Peyer's patch (tissue), 4 donors: ENCODE measurements at regions not wholly inside any gene's neighbourhood (a gene's known extent, or its start where the extent isn't known, plus 50 kb on each side); places are given as distances from the start of the nearest gene placed in this dataset.

ENCODE experiments used
- DNase-seq, 3 donors: peaks; one replicate each; pipeline ENCODE4 v3.0.0-alpha.2; 2017 to 2019
- H3K27ac ChIP-seq, 4 donors: fragments of 200-600 bp; sonication (generic); one replicate each; pipeline ENCODE4 v1.5.1; 2016 to 2019
- H3K27me3 ChIP-seq, 2 donors: fragments of 200-600 bp; sonication (generic); one replicate each; pipeline ENCODE4 v1.5.1; 2019
- H3K36me3 ChIP-seq, 3 donors: fragments of 200-600 bp; sonication (generic); one replicate each; pipeline ENCODE4 v1.5.1; 2016 to 2019
- H3K4me1 ChIP-seq, 4 donors: fragments of 200-600 bp; sonication (generic); one replicate each; pipeline ENCODE4 v1.5.1; 2016 to 2019
- H3K4me3 ChIP-seq, 4 donors: fragments of 200-600 bp; sonication (generic); 1 replicate in 3 of 4; 2 replicates in 1 of 4; pipeline ENCODE4 v1.5.1; 2016 to 2019; ENCODE audit warnings: mild to moderate bottlenecking in 1 of 4
- H3K9me3 ChIP-seq, 4 donors: fragments of 200-600 bp; sonication (generic); one replicate each; pipeline ENCODE4 v1.5.1; 2016 to 2019; ENCODE audit warnings: mild to moderate bottlenecking in 1 of 4
- POLR2A ChIP-seq, 2 donors: fragments of 450-650 bp; IDR thresholded peaks; one replicate each; pipeline ENCODE4 v1.5.1; 2017; ENCODE audit warnings: antibody characterized with exemption in 2 of 2, mild to moderate bottlenecking in 2 of 2, moderate library complexity in 2 of 2
- TF ChIP-seq, protein P1 (sequence below), 6 experiments: fragments of 450-650 bp in 4 of 6; fragments of 200-600 bp in 2 of 6; sonication (generic) in 1 of 6; IDR thresholded peaks; one replicate each; pipeline ENCODE4 v1.5.1; 2017 to 2019; ENCODE audit warnings: antibody characterized with exemption in 6 of 6, mild to moderate bottlenecking in 3 of 6, moderate library complexity in 1 of 6

DNA sequence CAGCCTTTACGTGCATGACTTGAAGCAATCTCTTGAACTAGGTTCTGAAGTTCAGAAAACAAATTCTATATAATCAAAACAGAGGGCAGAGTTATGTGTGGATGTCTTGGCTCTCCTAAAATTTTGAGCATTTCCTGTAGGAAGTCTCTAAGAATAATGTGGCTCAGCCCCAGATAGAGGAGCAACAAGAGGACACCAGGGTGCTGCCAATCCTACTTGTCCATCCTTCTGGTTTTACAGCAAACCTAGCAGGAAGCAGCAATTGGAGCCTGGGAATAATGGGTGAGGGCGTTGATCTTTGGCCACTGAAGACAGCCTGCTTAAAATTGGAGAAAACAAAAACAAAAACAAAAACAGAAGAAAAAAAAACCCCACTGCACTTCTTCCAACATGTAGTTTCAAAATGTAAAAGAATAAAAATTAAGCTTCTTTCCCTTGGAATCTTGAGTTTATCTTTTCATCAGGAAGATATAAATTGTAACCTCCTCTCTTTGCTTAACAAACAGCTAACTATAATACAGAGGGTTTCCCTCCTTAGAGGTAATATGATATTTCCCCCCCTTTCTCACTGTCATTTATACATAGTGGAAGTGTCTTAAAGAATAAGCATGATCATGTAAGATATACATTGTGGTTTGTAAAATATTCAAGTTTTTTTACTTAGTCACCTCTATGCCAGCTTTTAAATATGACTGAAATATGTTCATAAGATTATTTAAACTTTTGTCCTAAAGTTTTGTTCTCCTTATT lies 130.6 kb downstream of the FBXO8 start:
- TF ChIP-seq, protein P1, sequence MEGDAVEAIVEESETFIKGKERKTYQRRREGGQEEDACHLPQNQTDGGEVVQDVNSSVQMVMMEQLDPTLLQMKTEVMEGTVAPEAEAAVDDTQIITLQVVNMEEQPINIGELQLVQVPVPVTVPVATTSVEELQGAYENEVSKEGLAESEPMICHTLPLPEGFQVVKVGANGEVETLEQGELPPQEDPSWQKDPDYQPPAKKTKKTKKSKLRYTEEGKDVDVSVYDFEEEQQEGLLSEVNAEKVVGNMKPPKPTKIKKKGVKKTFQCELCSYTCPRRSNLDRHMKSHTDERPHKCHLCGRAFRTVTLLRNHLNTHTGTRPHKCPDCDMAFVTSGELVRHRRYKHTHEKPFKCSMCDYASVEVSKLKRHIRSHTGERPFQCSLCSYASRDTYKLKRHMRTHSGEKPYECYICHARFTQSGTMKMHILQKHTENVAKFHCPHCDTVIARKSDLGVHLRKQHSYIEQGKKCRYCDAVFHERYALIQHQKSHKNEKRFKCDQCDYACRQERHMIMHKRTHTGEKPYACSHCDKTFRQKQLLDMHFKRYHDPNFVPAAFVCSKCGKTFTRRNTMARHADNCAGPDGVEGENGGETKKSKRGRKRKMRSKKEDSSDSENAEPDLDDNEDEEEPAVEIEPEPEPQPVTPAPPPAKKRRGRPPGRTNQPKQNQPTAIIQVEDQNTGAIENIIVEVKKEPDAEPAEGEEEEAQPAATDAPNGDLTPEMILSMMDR (IDR thresholded peaks at IDR 0.05): no peak
- no peak for TF ChIP-seq POLR2A (IDR thresholded peaks at IDR 0.05)
- peak overlapping the region in 1 of 4 donors; percentile 28 for H3K27ac ChIP-seq

DNA sequence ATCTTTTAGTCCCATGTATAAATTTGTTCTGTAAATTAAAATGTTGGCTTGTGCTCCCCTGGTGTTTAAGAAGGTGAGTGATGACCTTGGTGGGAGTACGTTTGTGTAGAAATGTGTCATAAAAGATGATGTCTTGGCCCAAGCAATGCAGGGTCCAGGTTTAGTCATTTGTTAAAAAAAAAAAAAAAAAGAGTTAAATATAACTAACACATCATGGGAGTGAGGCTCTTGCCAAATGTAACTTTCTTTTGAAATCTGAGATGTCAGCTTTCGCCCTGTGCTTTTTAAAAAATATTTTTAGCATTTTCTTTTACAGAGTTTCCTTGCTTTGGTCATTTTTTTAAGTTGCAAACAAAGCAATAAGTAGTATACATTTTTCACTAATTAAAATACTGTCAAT lies 135.6 kb downstream of the FBXO8 start:
- no peak for TF ChIP-seq POLR2A (IDR thresholded peaks at IDR 0.05)
- no peaks in the 10 kb centered on the region for H3K4me1 ChIP-seq

More for the DNA sequence above, 130.6 kb downstream of the FBXO8 start:
- H3K4me1 ChIP-seq: no peaks in the 10 kb centered on the region
- no peaks in the 10 kb centered on the region for H3K9me3 ChIP-seq
- no peak overlapping the region for H3K4me3 ChIP-seq
- H3K27me3 ChIP-seq: no peaks in the 10 kb centered on the region
- no peaks in the 10 kb centered on the region for H3K36me3 ChIP-seq
- no peak for DNase-seq

DNA sequence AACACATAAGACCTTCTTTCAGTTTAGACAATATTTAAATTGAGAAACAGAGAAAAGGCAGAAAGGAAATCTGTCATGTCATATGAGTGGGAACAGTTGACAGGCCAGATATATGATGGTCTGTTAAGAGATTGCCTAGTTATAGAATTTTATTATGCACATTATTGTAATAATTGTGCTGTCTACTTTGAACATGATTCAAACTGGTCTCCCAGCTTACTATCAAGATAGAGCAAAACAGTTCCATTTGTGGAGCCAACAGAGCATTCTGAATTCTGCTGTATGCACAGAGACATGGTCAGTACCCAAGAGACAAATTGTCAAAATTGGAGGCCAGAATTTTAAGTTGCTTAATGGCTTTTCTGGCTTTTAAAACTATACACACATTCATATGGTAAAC lies 139.4 kb downstream of the FBXO8 start:
- H3K36me3 ChIP-seq: no peaks in the 10 kb centered on the region
- no peak overlapping the region for H3K4me3 ChIP-seq
- no peaks in the 10 kb centered on the region for H3K9me3 ChIP-seq
- H3K27ac ChIP-seq: no peak overlapping the region
- H3K4me1 ChIP-seq: no peaks in the 10 kb centered on the region
- TF ChIP-seq, protein P1 (IDR thresholded peaks at IDR 0.05): no peak
- TF ChIP-seq POLR2A (IDR thresholded peaks at IDR 0.05): no peak
- H3K27me3 ChIP-seq: no peaks in the 10 kb centered on the region
- no peak for DNase-seq

More for the DNA sequence above, 135.6 kb downstream of the FBXO8 start:
- Histone ChIP-seq H3K27ac (no peak overlapping the region), H3K9me3 (no peaks in the 10 kb centered on the region), H3K27me3 (no peaks in the 10 kb centered on the region), H3K4me3 (no peak overlapping the region), H3K36me3 (no peaks in the 10 kb centered on the region)
- DNase-seq: no peak

DNA sequence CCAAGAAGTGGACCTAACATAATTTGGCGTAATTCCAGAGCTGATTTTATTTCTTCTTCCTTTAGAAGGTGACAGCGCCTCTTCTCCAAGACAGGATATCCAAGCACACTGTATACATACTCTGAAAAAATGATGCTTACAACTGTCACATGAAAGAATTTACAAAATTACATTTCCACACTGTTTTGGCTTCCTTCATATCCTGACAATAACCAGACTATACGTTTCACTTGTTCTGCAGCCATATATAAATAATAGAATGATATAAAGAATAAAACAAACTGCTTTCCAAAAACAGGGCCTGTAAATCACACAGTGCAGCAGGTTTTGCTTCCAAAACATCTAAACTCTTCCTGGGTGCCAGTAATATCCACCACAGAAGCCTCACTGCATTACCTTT lies 141.6 kb downstream of the FBXO8 start:
- no peak overlapping the region for H3K27ac ChIP-seq
- no peaks in the 10 kb centered on the region for H3K9me3 ChIP-seq
- DNase-seq: no peak
- no peak for TF ChIP-seq POLR2A (IDR thresholded peaks at IDR 0.05)
- TF ChIP-seq, protein P1 (IDR thresholded peaks at IDR 0.05): no peak
- H3K4me1 ChIP-seq: no peaks in the 10 kb centered on the region
- H3K4me3 ChIP-seq: no peak overlapping the region
- no peaks in the 10 kb centered on the region for H3K27me3 ChIP-seq
- no peaks in the 10 kb centered on the region for H3K36me3 ChIP-seq

DNA sequence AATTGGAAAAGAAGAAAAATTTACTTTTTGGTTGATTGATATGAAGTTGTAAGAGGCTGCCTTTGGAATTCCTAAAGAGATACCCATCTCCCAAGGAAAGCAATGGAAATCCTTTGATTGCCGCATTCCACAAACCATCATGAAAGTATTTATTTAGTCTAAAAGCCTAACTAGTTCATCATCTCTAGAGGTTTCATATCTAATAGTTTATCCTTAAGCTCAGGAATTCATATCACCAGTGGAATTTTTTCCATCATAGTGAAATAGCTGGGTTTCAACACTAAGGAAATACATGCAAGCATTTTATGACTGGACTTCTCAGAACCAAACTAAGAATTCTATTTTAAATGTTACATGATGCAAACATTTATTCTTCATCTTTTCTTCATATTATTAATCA lies 144.9 kb downstream of the FBXO8 start:
- Histone ChIP-seq H3K36me3 (no peaks in the 10 kb centered on the region), H3K27me3 (no peaks in the 10 kb centered on the region), H3K4me3 (no peak overlapping the region), H3K27ac (no peak overlapping the region), H3K4me1 (no peaks in the 10 kb centered on the region), H3K9me3 (no peaks in the 10 kb centered on the region)
- TF ChIP-seq, protein P1 (IDR thresholded peaks at IDR 0.05): no peak
- TF ChIP-seq POLR2A (IDR thresholded peaks at IDR 0.05): no peak
- no peak for DNase-seq

DNA sequence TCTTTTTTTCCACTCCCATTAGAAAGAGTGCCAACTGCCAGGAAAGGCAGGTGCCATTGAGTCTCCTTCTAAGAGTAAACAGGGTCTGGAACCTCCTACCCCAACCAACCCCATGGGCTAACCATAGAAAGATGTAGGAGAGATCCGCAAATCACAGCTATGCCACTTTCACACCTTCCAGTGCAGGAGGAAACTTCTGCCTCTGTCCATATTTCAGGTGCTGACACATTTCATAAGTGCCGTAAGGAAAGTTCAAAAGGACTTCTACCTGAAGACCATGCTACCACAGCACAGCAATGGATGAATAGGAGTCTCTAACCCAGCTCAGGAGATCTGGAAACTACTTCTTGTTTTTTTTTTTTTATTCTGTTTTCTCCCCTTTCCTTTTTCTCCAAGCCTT lies 145.8 kb downstream of the FBXO8 start:
- Histone ChIP-seq H3K36me3 (no peaks in the 10 kb centered on the region), H3K4me1 (no peaks in the 10 kb centered on the region), H3K4me3 (no peak overlapping the region), H3K27me3 (no peaks in the 10 kb centered on the region), H3K27ac (no peak overlapping the region), H3K9me3 (no peaks in the 10 kb centered on the region)
- TF ChIP-seq, protein P1 (IDR thresholded peaks at IDR 0.05): no peak
- TF ChIP-seq POLR2A (IDR thresholded peaks at IDR 0.05): no peak
- DNase-seq: no peak
